GM12874 (cell line): ENCODE measurements at regions not wholly inside any gene's neighbourhood (a gene's known extent, or its start where the extent isn't known, plus 50 kb on each side); places are given as distances from the start of the nearest gene placed in this dataset.

Source experiments
- CTCF ChIP-seq: IDR thresholded peaks from 2 replicates; pipeline ENCODE4 v1.5.1; 2011; ENCODE audit warnings: low read depth, mild to moderate bottlenecking, control low read depth, low read length, moderate library complexity; ENCODE audit not compliant: insufficient read depth

GRCh38 chr12:24668563-24668962, 280.3 kb downstream of the BCAT1 start:
- TF ChIP-seq CTCF, result no peak

- TF ChIP-seq CTCF, result no peak
Measured at GRCh38 chr12:24664161-24664880, 284.6 kb downstream of the BCAT1 start.

GRCh38 chr12:24661657-24662096, 287.2 kb downstream of the BCAT1 start:
- no peak for TF ChIP-seq CTCF

- TF ChIP-seq CTCF, result no peak
Measured at GRCh38 chr12:24659016-24659415, 289.9 kb downstream of the BCAT1 start.

GRCh38 chr12:24649634-24650033, 299.3 kb downstream of the BCAT1 start:
- TF ChIP-seq CTCF, result no peak

GRCh38 chr12:24649209-24649608, 299.7 kb downstream of the BCAT1 start:
- TF ChIP-seq CTCF, result no peak

- no peak for TF ChIP-seq CTCF
Measured at GRCh38 chr12:24645254-24645653, 303.6 kb downstream of the BCAT1 start.
